Adrenal gland (tissue), 5 donors: ENCODE measurements at regions not wholly inside any gene's neighbourhood (a gene's known extent, or its start where the extent isn't known, plus 50 kb on each side); places are given as distances from the start of the nearest gene placed in this dataset.

Experiments used
- CTCF ChIP-seq, 6 experiments: fragments of 450-650 bp in 4 of 6; fragments of 200-600 bp in 2 of 6; sonication (generic) in 1 of 6; IDR thresholded peaks; 1 replicate in 5 of 6; 2 replicates in 1 of 6; pipeline versions ENCODE4 v1.5.1 to v1.8.0; 2016 to 2021; ENCODE audit warnings: antibody characterized with exemption in 6 of 6, mild to moderate bottlenecking in 2 of 6, moderate library complexity in 1 of 6
- POLR2A ChIP-seq, 2 donors: fragments of 450-650 bp; IDR thresholded peaks; one replicate each; pipeline ENCODE4 v1.6.1; 2017; ENCODE audit warnings: antibody characterized with exemption in 2 of 2, mild to moderate bottlenecking in 2 of 2, moderate library complexity in 1 of 2
- donor health status: DM: no; HTN: no; CAD: no.

GRCh38 chr17:70713694-70714093 lies 544.4 kb downstream of the KCNJ2 start:
- no peak for TF ChIP-seq CTCF (IDR thresholded peaks at IDR 0.05)
- no peak for TF ChIP-seq POLR2A (IDR thresholded peaks at IDR 0.05)
